Prostate gland (tissue), 2 donors: ENCODE measurements at regions not wholly inside any gene's neighbourhood (a gene's known extent, or its start where the extent isn't known, plus 50 kb on each side); places are given as distances from the start of the nearest gene placed in this dataset.

Experiments
- DNase-seq: peaks from one replicate; pipeline ENCODE4 v3.0.0-alpha.2; 2019; ENCODE audit warnings: low spot score
- H3K27ac ChIP-seq, 2 donors: fragments of 200-600 bp; sonication (generic); 2 replicates each; pipeline ENCODE4 v1.5.1; 2017 to 2019
- H3K27me3 ChIP-seq: fragments of 200-600 bp; sonication (generic); replicated peaks from 2 replicates; pipeline ENCODE4 v1.5.1; 2019; ENCODE audit not compliant: insufficient read depth
- H3K36me3 ChIP-seq, 2 donors: fragments of 200-600 bp; sonication (generic); 1 replicate in 1 of 2; 2 replicates in 1 of 2; pipeline versions ENCODE4 v1.5.1 to v1.8.1; 2017 to 2019
- H3K4me1 ChIP-seq: fragments of 200-600 bp; sonication (generic); replicated peaks from 2 replicates; pipeline ENCODE4 v1.5.1; 2019
- H3K4me3 ChIP-seq, 2 donors: fragments of 200-600 bp; sonication (generic); 2 replicates each; pipeline ENCODE4 v1.5.1; 2017 to 2019
- H3K9me3 ChIP-seq: fragments of 200-600 bp; sonication (generic); 2 replicates; pipeline ENCODE4 v1.5.1; 2017
- POLR2A ChIP-seq: fragments of 450-650 bp; IDR thresholded peaks from one replicate; pipeline ENCODE4 v1.6.1; 2016; ENCODE audit warnings: antibody characterized with exemption, mild to moderate bottlenecking
- POLR2AphosphoS5 ChIP-seq: sonication (generic); formaldehyde crosslinking; IDR thresholded peaks from one replicate; pipeline ENCODE4 v1.6.1; 2017; ENCODE audit warnings: antibody characterized with exemption
- WGBS: methylation state at CpG from one replicate; pipeline ENCODE4 v1.1.5; 2018; 5-methylcytosine and 5-hydroxymethylcytosine counted together
- intact Hi-C: fragments of 100-400 bp; cut with DNase I; formaldehyde crosslinking; loops from one replicate; pipeline ENCODE4 v1.14.2; 2022
- TF ChIP-seq, protein P1 (sequence below), 4 experiments: fragments of 200-600 bp in 2 of 4; fragments of 450-650 bp in 2 of 4; sonication (generic) in 2 of 4; IDR thresholded peaks; 1 replicate in 3 of 4; 2 replicates in 1 of 4; pipeline ENCODE4 v1.5.1; 2016 to 2019; ENCODE audit warnings: antibody characterized with exemption in 4 of 4, mild to moderate bottlenecking in 2 of 4, moderate library complexity in 2 of 4

DNA sequence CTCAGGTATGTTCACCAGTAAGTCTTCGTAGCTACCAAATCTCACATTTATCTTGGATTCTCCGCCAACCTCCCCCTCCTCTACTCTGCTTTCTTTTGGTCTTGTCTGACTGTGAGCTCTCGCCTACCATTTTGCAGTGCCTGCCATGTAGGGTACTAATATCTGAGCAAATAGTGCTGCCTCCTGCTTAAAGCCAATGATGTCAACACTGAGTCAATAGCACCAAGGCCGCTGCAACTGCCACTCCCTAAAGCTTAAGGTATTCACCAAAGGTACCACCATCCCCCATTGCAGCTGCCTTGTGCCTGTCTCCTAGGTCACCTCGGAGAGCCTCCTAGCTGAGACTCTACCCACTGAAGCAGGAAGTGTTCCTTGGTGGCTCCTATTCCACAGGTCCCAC lies 114.8 kb upstream of the FUT8 start:
- no peak overlapping the region for H3K27ac ChIP-seq
- H3K36me3 ChIP-seq = no peaks in the 10 kb centered on the region
- DNase-seq = no peak
- intact Hi-C loops = no loop called here
- no peak for TF ChIP-seq POLR2AphosphoS5
- TF ChIP-seq, protein P1, sequence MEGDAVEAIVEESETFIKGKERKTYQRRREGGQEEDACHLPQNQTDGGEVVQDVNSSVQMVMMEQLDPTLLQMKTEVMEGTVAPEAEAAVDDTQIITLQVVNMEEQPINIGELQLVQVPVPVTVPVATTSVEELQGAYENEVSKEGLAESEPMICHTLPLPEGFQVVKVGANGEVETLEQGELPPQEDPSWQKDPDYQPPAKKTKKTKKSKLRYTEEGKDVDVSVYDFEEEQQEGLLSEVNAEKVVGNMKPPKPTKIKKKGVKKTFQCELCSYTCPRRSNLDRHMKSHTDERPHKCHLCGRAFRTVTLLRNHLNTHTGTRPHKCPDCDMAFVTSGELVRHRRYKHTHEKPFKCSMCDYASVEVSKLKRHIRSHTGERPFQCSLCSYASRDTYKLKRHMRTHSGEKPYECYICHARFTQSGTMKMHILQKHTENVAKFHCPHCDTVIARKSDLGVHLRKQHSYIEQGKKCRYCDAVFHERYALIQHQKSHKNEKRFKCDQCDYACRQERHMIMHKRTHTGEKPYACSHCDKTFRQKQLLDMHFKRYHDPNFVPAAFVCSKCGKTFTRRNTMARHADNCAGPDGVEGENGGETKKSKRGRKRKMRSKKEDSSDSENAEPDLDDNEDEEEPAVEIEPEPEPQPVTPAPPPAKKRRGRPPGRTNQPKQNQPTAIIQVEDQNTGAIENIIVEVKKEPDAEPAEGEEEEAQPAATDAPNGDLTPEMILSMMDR (IDR thresholded peaks at IDR 0.05) = no peak
- WGBS = 90% methylated on average over 5 of the region's 5 CpGs
- H3K4me1 ChIP-seq = no peaks in the 10 kb centered on the region
- H3K4me3 ChIP-seq = no peak overlapping the region
- H3K9me3 ChIP-seq = no peaks in the 10 kb centered on the region
- no peaks in the 10 kb centered on the region for H3K27me3 ChIP-seq

DNA sequence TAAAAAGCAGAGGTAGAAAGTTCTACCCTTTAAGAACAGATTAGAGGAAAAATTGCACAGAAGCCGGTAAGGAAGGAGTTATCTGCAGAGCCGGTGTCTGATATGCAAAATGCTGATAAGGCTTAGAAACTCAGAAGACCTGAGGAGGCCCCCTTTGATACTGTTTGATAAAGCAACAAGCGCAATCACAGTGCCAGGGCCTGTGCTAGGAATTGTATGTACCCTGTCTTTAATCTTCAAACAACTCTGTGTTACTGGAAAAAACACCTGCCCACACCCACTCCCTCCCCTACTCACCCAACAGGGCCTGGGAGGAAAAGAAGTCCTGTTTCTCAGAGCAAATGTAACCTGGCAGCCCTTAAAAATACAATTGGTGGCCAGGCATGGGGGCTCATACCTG lies 112.7 kb upstream of the FUT8 start:
- no peaks in the 10 kb centered on the region for H3K27me3 ChIP-seq
- intact Hi-C loops = no loop called here
- no peak overlapping the region for H3K4me3 ChIP-seq
- TF ChIP-seq, protein P1 (IDR thresholded peaks at IDR 0.05) = no peak
- TF ChIP-seq POLR2AphosphoS5 = no peak
- TF ChIP-seq POLR2A = no peak
- no peaks in the 10 kb centered on the region for H3K9me3 ChIP-seq
- WGBS = 83% methylated on average over 3 of the region's 3 CpGs
- no peak for DNase-seq
- no peak overlapping the region for H3K27ac ChIP-seq
- no peaks in the 10 kb centered on the region for H3K36me3 ChIP-seq
- no peaks in the 10 kb centered on the region for H3K4me1 ChIP-seq

DNA sequence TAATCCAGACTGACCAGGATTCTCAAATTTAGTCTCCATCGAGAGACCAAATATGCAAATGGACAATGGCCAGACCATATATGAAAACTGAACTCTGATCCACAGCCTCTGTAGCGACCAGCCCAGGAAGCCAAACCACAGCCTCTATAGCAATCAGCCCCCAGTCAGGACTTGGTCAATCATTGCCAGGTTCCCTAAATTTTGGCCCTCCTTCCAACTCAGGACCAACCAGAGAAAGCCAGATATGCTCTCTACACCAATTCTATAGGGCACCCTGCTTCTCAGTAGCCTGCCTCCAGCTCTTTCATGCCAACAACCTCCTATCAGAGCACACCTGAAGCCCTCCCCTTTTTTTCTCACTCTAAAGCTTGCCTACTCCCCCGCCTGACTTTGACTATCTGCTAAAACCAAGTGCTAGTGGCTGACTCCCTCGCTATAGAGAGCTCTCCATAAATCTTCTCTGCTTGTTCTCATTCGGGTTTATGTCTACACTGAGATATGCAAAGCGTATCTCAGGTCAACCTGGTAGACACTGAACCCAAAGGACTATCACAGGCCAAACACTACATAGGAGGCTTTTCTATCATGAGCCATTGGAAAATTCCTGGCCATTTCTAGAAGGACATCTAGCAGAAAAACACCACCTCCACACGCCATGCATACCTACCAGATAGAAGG lies 110.5 kb upstream of the FUT8 start:
- no peak for DNase-seq
- TF ChIP-seq POLR2AphosphoS5 (no peak), POLR2A (no peak)
- TF ChIP-seq, protein P1 (IDR thresholded peaks at IDR 0.05) = no peak
- no peaks in the 10 kb centered on the region for H3K9me3 ChIP-seq
- no peaks in the 10 kb centered on the region for H3K4me1 ChIP-seq
- 87% methylated on average over 7 of the region's 7 CpGs for WGBS
- no peaks in the 10 kb centered on the region for H3K36me3 ChIP-seq
- intact Hi-C loops = no loop called here
- no peaks in the 10 kb centered on the region for H3K27me3 ChIP-seq
- H3K4me3 ChIP-seq = no peak overlapping the region
- H3K27ac ChIP-seq = no peak overlapping the region

DNA sequence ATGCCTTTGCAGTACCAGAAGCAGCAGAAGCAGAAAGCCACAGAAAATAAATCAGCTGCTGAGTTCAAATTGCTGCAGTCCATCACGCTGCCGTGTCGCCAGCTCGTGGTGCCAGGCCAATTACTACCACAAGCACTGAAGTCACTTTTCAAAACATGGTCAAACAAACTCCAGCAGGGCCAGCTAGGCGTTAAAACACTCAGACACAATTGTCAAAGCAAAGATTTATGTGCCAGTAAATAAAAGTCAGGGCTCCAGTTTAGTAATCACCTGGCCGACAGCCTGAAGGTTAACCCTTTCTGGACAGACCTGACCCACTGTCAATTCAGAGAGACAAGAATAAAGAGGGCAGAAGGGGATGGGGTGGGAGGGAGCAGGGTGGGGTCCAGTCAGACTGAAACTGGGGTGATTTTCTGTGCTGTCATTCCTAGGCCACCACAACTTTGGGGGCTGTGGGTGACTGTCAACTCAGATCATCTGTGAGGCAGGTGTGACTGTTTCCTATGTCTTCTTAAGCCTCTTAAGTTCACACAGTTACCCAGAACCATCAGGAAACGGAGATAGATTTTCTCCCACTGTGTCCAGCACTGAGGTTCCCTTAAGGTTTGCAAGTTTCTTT lies 109.8 kb upstream of the FUT8 start:
- no peaks in the 10 kb centered on the region for H3K27me3 ChIP-seq
- H3K9me3 ChIP-seq = no peaks in the 10 kb centered on the region
- TF ChIP-seq, protein P1 (IDR thresholded peaks at IDR 0.05) = no peak
- no peak for TF ChIP-seq POLR2AphosphoS5
- no peak for TF ChIP-seq POLR2A
- no peak overlapping the region for H3K4me3 ChIP-seq
- 49% methylated on average over 7 of the region's 7 CpGs for WGBS
- no peaks in the 10 kb centered on the region for H3K36me3 ChIP-seq
- intact Hi-C loops = no loop called here
- no peak overlapping the region for H3K27ac ChIP-seq
- DNase-seq = no peak
- no peaks in the 10 kb centered on the region for H3K4me1 ChIP-seq
